Keratinocyte (primary cell): ENCODE measurements at regions not wholly inside any gene's neighbourhood (a gene's known extent, or its start where the extent isn't known, plus 50 kb on each side); places are given as distances from the start of the nearest gene placed in this dataset.

Experiments used
- EZH2 ChIP-seq: IDR thresholded peaks from one replicate; pipeline ENCODE4 v1.6.1; 2012; ENCODE audit warnings: inconsistent platforms, mild to moderate bottlenecking, low read length, moderate library complexity
- TF ChIP-seq, protein P1 (sequence below), 3 experiments: IDR thresholded peaks in 1 of 3; conservative IDR thresholded peaks in 1 of 3; optimal IDR thresholded peaks in 1 of 3; 2 replicates in 2 of 3; 3 replicates in 1 of 3; pipeline versions ENCODE3 to v1.5.1; 2011; ENCODE audit warnings: low read length in 3 of 3, mild to moderate bottlenecking in 3 of 3, moderate library complexity in 2 of 3, control low read depth in 1 of 3, inconsistent platforms in 1 of 3; ENCODE audit not compliant: insufficient read depth in 2 of 3; ENCODE audit errors: extremely low read depth in 1 of 3

DNA sequence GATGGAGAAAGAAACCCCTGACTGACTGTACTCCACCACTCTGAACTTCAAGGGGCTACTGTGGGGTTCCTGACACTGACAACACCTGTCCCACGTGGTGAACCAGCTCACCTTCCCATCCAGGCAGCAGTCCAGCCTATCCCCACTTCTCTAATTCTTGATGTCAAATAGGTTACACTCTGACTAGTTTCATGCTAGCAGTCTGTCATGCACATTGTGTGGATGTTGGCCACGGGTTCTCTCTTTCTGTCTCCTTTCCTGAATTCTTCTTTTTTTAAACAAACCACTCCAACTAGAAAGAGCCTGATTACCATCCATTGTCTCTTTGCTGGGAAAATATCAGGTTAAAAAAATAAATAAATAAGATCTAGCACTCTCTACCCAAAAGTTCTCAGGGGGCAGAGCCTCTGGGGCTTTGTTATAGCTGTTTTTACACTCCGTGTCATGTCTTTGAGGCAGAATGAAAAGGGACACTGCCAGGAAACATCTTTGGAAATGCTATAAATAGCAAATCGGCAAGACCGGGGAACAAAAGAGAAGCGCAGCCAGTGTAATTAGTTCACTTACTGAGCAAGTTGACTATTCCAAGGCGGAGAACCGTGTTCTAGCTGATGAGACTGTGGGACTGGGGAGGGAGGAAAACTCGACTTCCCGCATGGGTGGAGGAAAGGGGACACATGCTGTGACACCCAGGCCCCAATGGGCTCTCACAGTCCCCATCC lies 356.1 kb downstream of the OMA1 start:
- TF ChIP-seq, protein P1, sequence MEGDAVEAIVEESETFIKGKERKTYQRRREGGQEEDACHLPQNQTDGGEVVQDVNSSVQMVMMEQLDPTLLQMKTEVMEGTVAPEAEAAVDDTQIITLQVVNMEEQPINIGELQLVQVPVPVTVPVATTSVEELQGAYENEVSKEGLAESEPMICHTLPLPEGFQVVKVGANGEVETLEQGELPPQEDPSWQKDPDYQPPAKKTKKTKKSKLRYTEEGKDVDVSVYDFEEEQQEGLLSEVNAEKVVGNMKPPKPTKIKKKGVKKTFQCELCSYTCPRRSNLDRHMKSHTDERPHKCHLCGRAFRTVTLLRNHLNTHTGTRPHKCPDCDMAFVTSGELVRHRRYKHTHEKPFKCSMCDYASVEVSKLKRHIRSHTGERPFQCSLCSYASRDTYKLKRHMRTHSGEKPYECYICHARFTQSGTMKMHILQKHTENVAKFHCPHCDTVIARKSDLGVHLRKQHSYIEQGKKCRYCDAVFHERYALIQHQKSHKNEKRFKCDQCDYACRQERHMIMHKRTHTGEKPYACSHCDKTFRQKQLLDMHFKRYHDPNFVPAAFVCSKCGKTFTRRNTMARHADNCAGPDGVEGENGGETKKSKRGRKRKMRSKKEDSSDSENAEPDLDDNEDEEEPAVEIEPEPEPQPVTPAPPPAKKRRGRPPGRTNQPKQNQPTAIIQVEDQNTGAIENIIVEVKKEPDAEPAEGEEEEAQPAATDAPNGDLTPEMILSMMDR (optimal IDR thresholded peaks at IDR 0.05 in 1 of 3, IDR thresholded peaks at IDR 0.05 in 1 of 3, conservative IDR thresholded peaks at IDR 0.05 in 1 of 3; ENCODE audit: extremely low read depth in 1 of 3, insufficient read depth in 2 of 3, low read length in 3 of 3) = no peak
- no peak for TF ChIP-seq EZH2
